ENCODE measurements at regions not wholly inside any gene's neighbourhood (a gene's known extent, or its start where the extent isn't known, plus 50 kb on each side); places are given as distances from the start of the nearest gene placed in this dataset.

GRCh38 chr2:157184161-157184895 lies 73.2 kb upstream of the GALNT5 start:
- Histone ChIP-seq H3K79me2 (ENCODE audit: control insufficient read depth, insufficient read depth, low read length) (no peaks in the 10 kb centered on the region), H3K4me2 (ENCODE audit: insufficient read depth, low read length) (no peak overlapping the region), H3K9me3 (replicated peaks; ENCODE audit: control insufficient read depth, insufficient read depth, low read length) (no peaks in the 10 kb centered on the region), H3K4me3 (replicated peaks in 1 of 3; ENCODE audit: insufficient read depth in 1 of 3, low read depth in 1 of 3, low read length in 3 of 3) (no peak overlapping the region), H3K9ac (replicated peaks; ENCODE audit: extremely low read depth, insufficient read depth, low read length) (no peak overlapping the region), H2AFZ (ENCODE audit: low read depth, low read length) (no peak overlapping the region), H3K27me3 (ENCODE audit: control insufficient read depth in 2 of 2, insufficient read depth in 2 of 2, low read length in 2 of 2) (no peaks in the 10 kb centered on the region), H3K9me1 (replicated peaks; ENCODE audit: control insufficient read depth, extremely low read depth, insufficient read depth, low read length) (no peaks in the 10 kb centered on the region), H4K20me1 (replicated peaks; ENCODE audit: control insufficient read depth, extremely low read depth, insufficient read depth, low read length) (no peaks in the 10 kb centered on the region), H3K36me3 (ENCODE audit: control insufficient read depth in 2 of 2, extremely low read depth in 1 of 2, insufficient read depth in 2 of 2, low read length in 2 of 2) (no peaks in the 10 kb centered on the region), H3K4me1 (ENCODE audit: control insufficient read depth, extremely low read depth, insufficient read depth, low read length) (peaks cover 20% of the 10 kb centered on the region), H3K27ac (ENCODE audit: insufficient read depth, low read depth, low read length) (no peak overlapping the region)
- ChIA-PET POLR2A (no interaction called here), CTCF (interaction anchor here (0.6 to 6.8 kb wide), 16 partner anchors 9 to 1807 kb away, joined by 3 to 43 read pairs (median 3); no protein-coding TSS in a partner anchor)
- DNase-seq (ENCODE audit: low read depth, low spot score) (no peak), FAIRE-seq (no peak)
- intact Hi-C loops (cut with micrococcal nuclease): loop anchor here (5.0 kb wide), 2 partner anchors 277 to 747 kb away; partner anchors contain the start of gene GPD2
- BruUV-seq (replicated peaks): no TSS peak
- TF ChIP-seq MAX (IDR thresholded peaks at IDR 0.05; ENCODE audit: insufficient read depth, insufficient read length) (no peak), POLR2A (IDR thresholded peaks at IDR 0.05; ENCODE audit: low read depth, low read length) (no peak)
- dilution Hi-C loops (cut with MboI; ENCODE audit: extremely low pct_ligation_motif_present, low sequenced_read_pairs): no loop called here

- no peak for FAIRE-seq
- no peaks in the 10 kb centered on the region for H3K27me3 ChIP-seq (ENCODE audit: control insufficient read depth in 2 of 2, insufficient read depth in 2 of 2, low read length in 2 of 2)
- BruUV-seq (replicated peaks): no TSS peak
- TF ChIP-seq FOS (IDR thresholded peaks at IDR 0.05; ENCODE audit: borderline replicate concordance, insufficient read depth, low read length): no peak
- no peak for TF ChIP-seq CTCF (IDR thresholded peaks at IDR 0.05; ENCODE audit: extremely low read depth in 1 of 2, insufficient read depth in 1 of 2, low read depth in 1 of 2, low read length in 2 of 2)
- ChIA-PET CTCF (interaction anchor here (0.9 to 1.1 kb wide), 2 partner anchors 129 to 1813 kb away, joined by 4 to 5 read pairs; no protein-coding TSS in a partner anchor), POLR2A (no interaction called here)
- H2AFZ ChIP-seq (ENCODE audit: low read depth, low read length): no peak overlapping the region
- H4K20me1 ChIP-seq (replicated peaks; ENCODE audit: control insufficient read depth, extremely low read depth, insufficient read depth, low read length): no peaks in the 10 kb centered on the region
- H3K4me2 ChIP-seq (ENCODE audit: insufficient read depth, low read length): no peak overlapping the region
- H3K4me1 ChIP-seq (ENCODE audit: control insufficient read depth, extremely low read depth, insufficient read depth, low read length): peaks cover 31% of the 10 kb centered on the region
- H3K9me3 ChIP-seq (replicated peaks; ENCODE audit: control insufficient read depth, insufficient read depth, low read length): no peaks in the 10 kb centered on the region
- no peaks in the 10 kb centered on the region for H3K9me1 ChIP-seq (replicated peaks; ENCODE audit: control insufficient read depth, extremely low read depth, insufficient read depth, low read length)
- no peak overlapping the region for H3K4me3 ChIP-seq (replicated peaks in 1 of 3; ENCODE audit: insufficient read depth in 1 of 3, low read depth in 1 of 3, low read length in 3 of 3)
- intact Hi-C loops (cut with micrococcal nuclease): no loop called here
- no peak overlapping the region for H3K9ac ChIP-seq (replicated peaks; ENCODE audit: extremely low read depth, insufficient read depth, low read length)
- H3K27ac ChIP-seq (ENCODE audit: insufficient read depth, low read depth, low read length): no peak overlapping the region
- H3K36me3 ChIP-seq (ENCODE audit: control insufficient read depth in 2 of 2, extremely low read depth in 1 of 2, insufficient read depth in 2 of 2, low read length in 2 of 2): no peaks in the 10 kb centered on the region
- dilution Hi-C loops (cut with MboI; ENCODE audit: extremely low pct_ligation_motif_present, low sequenced_read_pairs): no loop called here
- no peaks in the 10 kb centered on the region for H3K79me2 ChIP-seq (ENCODE audit: control insufficient read depth, insufficient read depth, low read length)
- DNase-seq (ENCODE audit: low read depth, low spot score): no peak
These were observed 71.9 kb upstream of the GALNT5 start for GRCh38 chr2:157185476-157186227.

Measured in endothelial cell of umbilical vein (primary cell).